GM21576 (cell line): ENCODE measurements at regions not wholly inside any gene's neighbourhood (a gene's known extent, or its start where the extent isn't known, plus 50 kb on each side); places are given as distances from the start of the nearest gene placed in this dataset.
"Not testable (repeated sequence)": the region's sequence is repeated elsewhere in the genome, so short reads cannot be mapped to it uniquely, and the experiment has no call there.

Source experiments
- ATAC-seq: cut with Tn5 transposase; IDR thresholded peaks from one replicate; pipeline ENCODE4 v1.9.1; 2021; ENCODE audit warnings: mild to moderate bottlenecking, moderate library complexity; ENCODE audit not compliant: unreplicated experiment

DNA sequence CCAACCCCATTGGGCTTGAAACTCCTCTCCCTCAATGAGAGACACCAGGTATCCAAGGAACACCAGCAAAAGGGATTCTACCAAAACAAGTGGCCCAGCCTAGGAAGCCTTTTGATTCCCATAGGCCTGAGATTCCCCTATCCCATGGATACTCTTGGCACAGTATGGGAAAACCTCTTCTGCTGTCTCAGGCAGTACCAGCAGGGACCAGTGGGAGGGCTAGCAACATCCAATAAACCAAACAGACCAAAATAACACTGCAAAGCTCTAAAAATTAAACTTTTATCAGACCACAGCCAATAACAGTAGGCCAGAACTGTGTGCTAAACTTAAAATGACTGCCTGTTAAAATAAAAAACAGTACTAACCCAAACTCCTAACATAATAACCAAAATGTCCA, 153.9 kb upstream of the CES5A start:
- no peak for ATAC-seq

DNA sequence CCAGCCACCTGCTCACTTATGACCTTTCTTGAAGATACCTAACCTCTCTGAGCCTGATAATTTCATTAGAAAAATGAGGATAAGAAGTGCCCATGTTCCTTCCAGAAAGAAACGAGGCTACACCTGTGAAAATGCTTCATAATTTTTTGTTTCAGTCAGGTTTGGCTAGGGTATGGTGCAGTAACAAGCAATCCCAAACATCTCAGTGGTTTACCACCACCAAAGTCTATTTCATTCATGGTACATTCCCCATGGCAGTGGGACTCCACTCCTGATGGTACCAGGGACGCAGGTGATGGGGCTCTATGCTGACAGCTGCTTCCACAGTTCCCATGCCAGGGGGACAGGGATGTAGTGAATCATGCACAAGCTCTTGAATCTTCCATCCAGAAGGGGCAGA, 147.6 kb upstream of the CES5A start:
- ATAC-seq: no peak

GRCh38 chr16:56019274-56019673, 144.1 kb upstream of the CES5A start:
- ATAC-seq: no peak

- ATAC-seq: no peak
Observed at GRCh38 chr16:56013962-56014552, 138.9 kb upstream of the CES5A start.

- ATAC-seq: no peak
Observed at GRCh38 chr16:56012482-56012811, 137.3 kb upstream of the CES5A start.

DNA sequence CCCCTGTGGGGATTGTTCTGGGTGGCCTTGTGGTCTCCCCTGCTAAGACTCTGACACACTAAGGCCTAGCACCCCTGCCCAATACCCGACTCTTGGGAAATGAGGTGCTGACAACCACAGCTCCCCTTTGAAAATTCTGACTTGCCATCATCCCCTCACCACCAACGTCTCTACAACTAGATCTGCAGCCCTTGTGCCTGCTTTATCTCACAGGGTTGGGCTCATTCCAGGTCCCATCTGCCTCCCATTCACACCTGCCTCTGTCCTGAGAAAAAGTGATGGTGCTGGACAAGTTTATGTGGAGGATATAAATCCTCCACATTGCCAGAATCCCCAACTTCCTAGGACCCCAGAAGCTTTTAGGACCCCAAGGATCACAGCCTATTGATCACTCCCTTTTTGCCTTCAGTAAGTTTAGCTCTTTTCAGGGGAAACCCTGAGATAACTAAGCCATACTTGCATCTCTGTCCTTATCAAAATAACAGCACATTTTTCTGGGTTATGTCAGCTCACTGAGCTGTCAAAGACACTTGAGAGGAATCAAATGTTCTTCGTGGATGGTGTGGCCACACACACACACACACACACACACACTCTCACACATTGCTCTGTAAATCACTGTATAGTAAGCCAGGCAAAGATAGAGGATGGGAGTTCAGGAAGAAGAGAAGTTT, 136.8 kb upstream of the CES5A start:
- no peak for ATAC-seq

DNA sequence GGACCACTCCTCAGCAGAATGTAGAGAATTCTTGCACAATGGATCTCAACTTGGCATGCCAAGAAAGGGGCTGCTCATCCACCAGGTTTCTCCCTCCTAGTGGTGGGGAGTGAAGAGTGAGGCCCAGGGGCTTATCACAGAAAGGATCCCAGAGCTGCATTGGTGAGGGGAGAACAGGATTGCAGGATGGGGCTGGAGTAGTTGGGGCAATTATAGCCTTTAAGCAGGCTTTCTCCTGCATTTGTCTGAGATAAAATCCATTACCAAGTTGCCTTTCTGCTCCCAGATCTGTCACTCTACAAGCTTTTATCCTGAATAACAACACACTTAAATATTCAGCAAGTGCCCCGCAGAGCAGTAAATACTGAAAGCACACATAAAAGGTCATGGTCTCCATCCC, 130.8 kb upstream of the CES5A start:
- no peak for ATAC-seq

GRCh38 chr16:55999683-56000082, 124.5 kb upstream of the CES5A start:
- no peak for ATAC-seq

DNA sequence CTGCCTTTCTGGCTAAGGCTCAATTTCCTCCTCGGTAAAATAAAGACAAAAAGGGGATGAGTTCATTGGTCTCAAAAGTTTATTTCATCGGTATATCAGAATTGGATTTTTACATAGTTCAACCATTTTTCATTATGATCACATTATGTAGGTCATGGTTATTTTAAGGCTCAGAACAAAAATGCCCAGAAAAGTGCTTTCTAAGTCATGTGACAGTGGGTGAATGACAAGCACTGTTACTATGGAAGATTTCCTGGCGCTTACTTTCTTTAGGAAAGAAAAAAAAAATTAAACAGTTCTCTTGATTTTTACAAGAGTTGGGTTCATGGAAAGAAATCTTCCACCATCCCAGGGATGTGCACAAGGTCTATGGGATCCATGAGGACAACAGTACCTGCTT, 117.9 kb upstream of the CES5A start:
- ATAC-seq: no peak

DNA sequence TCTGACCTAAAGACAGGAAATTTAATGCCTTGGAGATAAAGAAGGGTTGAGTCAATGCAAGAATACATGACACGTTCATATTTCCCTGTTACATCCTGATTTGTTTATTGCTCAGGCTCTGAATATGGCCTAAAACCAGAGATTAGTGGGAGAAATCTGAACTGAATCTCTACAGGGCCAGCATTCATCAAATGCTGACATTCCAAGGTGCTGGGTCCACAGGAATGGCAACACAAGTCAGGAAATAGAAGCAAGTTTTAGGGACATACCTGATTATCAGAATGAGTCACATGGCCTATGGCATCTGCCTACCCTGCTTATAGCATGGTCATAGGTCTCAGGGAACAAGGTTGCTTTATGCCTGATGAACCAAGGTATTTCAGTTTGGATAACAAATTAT, 117.4 kb upstream of the CES5A start:
- ATAC-seq: no peak

DNA sequence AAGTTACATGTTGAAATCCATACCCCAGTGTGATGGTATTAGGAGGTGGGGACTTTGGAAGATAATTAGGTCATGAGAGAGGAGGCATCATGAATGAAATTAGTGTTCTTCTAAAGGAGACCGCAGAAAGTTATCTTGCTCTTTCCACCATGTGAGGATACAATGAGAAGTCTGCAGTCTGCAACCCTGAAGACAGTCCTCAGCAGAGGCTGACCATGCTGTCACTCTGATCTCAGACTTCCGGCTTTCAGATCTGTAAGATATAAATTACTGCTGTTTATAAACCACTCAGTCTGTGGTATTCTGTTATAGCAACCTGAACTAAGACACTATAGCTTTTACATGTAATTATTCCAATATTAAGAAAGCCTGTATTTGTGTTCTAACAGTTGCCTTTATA, 116.7 kb upstream of the CES5A start:
- ATAC-seq: no peak

DNA sequence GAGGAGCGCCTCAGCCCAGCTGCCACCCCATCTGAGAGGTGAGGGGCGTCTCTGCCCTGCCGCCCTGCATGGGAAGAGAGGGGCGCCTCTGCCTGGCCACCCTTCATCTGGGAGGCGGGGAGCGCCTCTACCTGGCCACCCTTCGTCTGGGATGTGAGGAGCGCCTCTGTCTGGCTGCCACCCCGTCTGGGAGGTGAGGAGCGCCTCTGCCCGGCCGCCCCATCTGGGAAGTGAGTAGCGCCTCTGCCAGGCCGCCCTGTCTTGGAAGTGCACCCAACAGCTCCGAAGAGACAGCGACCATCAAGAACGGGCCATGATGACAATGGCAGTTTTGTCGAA, 114.4 kb upstream of the CES5A start:
- no peak for ATAC-seq

- not testable (repeated sequence) for ATAC-seq
Observed at GRCh38 chr16:55988850-55989568, 113.8 kb upstream of the CES5A start.

- ATAC-seq: no peak
Observed at GRCh38 chr16:55988013-55988412, 112.8 kb upstream of the CES5A start.

DNA sequence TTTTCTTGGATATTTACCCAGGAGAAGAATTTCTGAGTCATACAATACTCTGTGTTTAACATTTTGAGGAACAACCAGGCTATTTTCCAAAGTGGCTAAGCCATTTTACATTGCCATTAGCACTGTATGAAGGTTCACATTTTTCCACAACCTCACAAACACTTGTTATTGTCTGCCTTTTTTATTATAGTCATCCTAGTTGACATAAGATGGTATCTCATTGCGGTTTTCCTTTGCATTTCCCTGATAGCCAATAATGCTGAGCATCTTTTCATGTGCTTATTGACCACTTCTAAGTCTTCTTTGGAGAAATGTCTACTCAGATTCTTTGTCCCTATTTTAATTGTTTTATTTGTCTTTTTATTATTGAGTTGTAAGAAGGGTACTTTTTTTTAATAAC, 107.4 kb upstream of the CES5A start:
- ATAC-seq: no peak

DNA sequence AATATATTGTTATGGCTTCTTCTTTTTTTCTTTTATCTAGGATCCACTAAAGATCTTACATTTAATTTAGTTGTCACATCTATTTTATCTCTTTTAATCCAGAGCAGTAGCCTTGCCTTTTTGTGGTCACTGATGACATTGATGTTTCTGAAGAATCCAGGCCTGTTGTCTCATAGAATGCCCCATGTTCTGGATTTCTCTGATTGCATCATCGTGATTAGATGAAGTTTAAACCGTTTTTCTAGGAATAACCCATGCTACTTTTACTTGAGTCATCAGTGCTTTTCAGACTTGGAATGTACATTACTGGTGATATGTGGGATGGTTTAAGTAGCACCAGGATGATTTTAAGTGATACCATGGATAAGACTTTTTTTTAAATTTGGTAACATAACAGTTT, 106.4 kb upstream of the CES5A start:
- ATAC-seq: no peak

DNA sequence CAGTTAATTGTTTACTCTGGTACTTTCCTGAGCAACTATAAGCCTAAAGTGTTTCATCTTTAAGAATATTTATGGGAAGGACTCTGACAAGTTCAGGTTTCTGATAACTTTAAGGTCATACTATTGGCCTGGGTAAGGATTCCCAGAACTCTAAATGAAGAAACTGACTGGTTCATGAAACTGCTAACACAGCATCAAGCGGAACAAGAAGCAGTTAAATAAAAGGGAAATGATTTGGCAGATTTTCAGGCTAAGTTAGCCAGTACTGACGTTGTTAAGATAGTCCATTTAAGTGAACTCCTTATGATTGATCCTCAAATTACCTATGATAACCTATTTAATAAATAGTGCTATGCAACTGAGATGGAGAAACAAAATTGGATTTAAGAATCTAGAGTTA, 101.6 kb upstream of the CES5A start:
- ATAC-seq: no peak

GRCh38 chr16:55971447-55971846, 96.3 kb upstream of the CES5A start:
- no peak for ATAC-seq

- ATAC-seq: no peak
Observed at GRCh38 chr16:55968221-55968620, 93.0 kb upstream of the CES5A start.

DNA sequence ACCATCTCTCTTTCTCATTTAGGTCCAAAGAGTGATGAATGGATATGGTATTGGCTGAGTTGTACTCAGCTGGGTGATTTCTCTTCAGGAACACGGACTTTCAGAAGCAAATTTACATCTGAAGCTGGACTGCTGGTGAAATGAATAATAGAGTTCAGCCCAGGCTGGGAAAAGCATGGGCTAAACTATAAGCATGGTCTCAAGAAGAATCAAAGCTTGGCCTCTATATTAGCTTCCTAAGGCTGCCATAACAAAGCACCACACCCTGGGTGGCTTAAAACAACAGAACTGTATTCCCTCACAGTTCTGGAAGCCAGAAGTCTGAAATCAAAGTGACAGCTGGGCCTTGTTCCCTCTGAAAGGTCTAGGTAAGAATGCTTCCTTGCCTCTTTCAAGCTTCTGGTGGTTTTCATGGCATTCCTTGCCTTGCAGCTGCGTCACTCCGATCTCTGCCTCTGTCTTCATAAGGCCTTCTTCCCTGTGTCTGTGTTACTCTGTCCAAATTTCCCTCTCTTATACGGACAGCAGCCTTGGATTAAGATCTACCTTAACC, 89.8 kb upstream of the CES5A start:
- no peak for ATAC-seq

- ATAC-seq: no peak
Observed at GRCh38 chr16:55955845-55956244, 80.7 kb upstream of the CES5A start.

- no peak for ATAC-seq
Observed at GRCh38 chr16:55955424-55955823, 80.3 kb upstream of the CES5A start.
